Endothelial cell of umbilical vein (primary cell): ENCODE measurements at regions not wholly inside any gene's neighbourhood (a gene's known extent, or its start where the extent isn't known, plus 50 kb on each side); places are given as distances from the start of the nearest gene placed in this dataset.

Experiments
- BruUV-seq: library from RNA; stranded (reverse); fragments of 400-500 nt; replicated peaks from 2 replicates; lab custom pipeline; 2021; lab: Mats Ljungman, UMichigan
- CTCF ChIA-PET: fragments of 300-600, 350-600 bp; sonication (Branson Sonifier 250); formaldehyde crosslinking; loops from one replicate; lab custom pipeline; 2021; ENCODE audit warnings: antibody characterized with exemption, inconsistent platforms; lab: Charles Lee
- POLR2A ChIA-PET: fragments of 300-600, 350-600 bp; sonication (Branson Sonifier 250); formaldehyde crosslinking; loops from one replicate; lab custom pipeline; 2021; ENCODE audit warnings: antibody characterized with exemption, inconsistent platforms; lab: Charles Lee
- DNase-seq: peaks from one replicate; pipeline ENCODE4 v3.0.0-alpha.2; 2011; ENCODE audit warnings: low read depth, low spot score
- FAIRE-seq: peaks from 2 replicates; lab custom pipeline; 2011; peaks lifted over from hg19 to GRCh38; lab: Jason Lieb, UNC
- H2AFZ ChIP-seq: 2 replicates; pipeline ENCODE4 v1.6.0; 2012; ENCODE audit warnings: low read depth, low read length, control low read depth, inconsistent platforms
- H3K27ac ChIP-seq: 2 replicates; pipeline ENCODE4 v1.5.1; 2011; ENCODE audit warnings: low read depth, mild to moderate bottlenecking, control low read depth, low read length, moderate library complexity; ENCODE audit not compliant: insufficient read depth
- H3K27me3 ChIP-seq, 2 experiments: 2 replicates each; pipeline versions ENCODE4 v1.6.0 to v1.6.1; 2011; ENCODE audit warnings: low read length in 2 of 2, mixed read lengths in 1 of 2; ENCODE audit not compliant: control insufficient read depth in 2 of 2, insufficient read depth in 2 of 2
- H3K36me3 ChIP-seq, 2 experiments: 2 replicates in 1 of 2; 3 replicates in 1 of 2; pipeline ENCODE4 v1.5.1; 2011; ENCODE audit warnings: low read length in 2 of 2, mild to moderate bottlenecking in 1 of 2, moderate library complexity in 1 of 2; ENCODE audit not compliant: control insufficient read depth in 2 of 2, insufficient read depth in 2 of 2; ENCODE audit errors: extremely low read depth in 1 of 2
- H3K4me1 ChIP-seq: 3 replicates; pipeline ENCODE4 v1.5.1; 2011; ENCODE audit warnings: mild to moderate bottlenecking, low read length; ENCODE audit not compliant: control insufficient read depth, insufficient read depth; ENCODE audit errors: extremely low read depth
- H3K4me2 ChIP-seq: 2 replicates; pipeline ENCODE4 v1.6.1; 2011; ENCODE audit warnings: low read length, control low read depth, mixed read lengths; ENCODE audit not compliant: insufficient read depth
- H3K4me3 ChIP-seq, 3 experiments: fragments of 200-600 bp in 1 of 3; sonication (generic), shearing (Covaris generic) in 1 of 3; replicated peaks in 1 of 3; 2 replicates each; pipeline ENCODE4 v1.5.1; 2011 to 2016; ENCODE audit warnings: control low read depth in 3 of 3, low read length in 3 of 3, mild to moderate bottlenecking in 2 of 3, inconsistent platforms in 1 of 3, low read depth in 1 of 3, moderate library complexity in 1 of 3; ENCODE audit not compliant: insufficient read depth in 1 of 3
- H3K79me2 ChIP-seq: 2 replicates; pipeline ENCODE4 v1.6.0; 2012; ENCODE audit warnings: low read length, inconsistent platforms; ENCODE audit not compliant: control insufficient read depth, insufficient read depth
- H3K9ac ChIP-seq: replicated peaks from 2 replicates; pipeline ENCODE3; 2011; ENCODE audit warnings: low read length, control low read depth; ENCODE audit not compliant: insufficient read depth; ENCODE audit errors: extremely low read depth
- H3K9me1 ChIP-seq: replicated peaks from 3 replicates; pipeline ENCODE4 v1.6.0; 2011; ENCODE audit warnings: mild to moderate bottlenecking, low read length; ENCODE audit not compliant: control insufficient read depth, insufficient read depth; ENCODE audit errors: extremely low read depth
- H3K9me3 ChIP-seq: replicated peaks from 2 replicates; pipeline ENCODE4 v1.5.1; 2012; ENCODE audit warnings: low read length, inconsistent platforms; ENCODE audit not compliant: control insufficient read depth, insufficient read depth
- H4K20me1 ChIP-seq: replicated peaks from 2 replicates; pipeline ENCODE3; 2011; ENCODE audit warnings: mild to moderate bottlenecking, low read length; ENCODE audit not compliant: control insufficient read depth, insufficient read depth; ENCODE audit errors: extremely low read depth
- EZH2 ChIP-seq: IDR thresholded peaks from 2 replicates; pipeline ENCODE4 v1.6.1; 2012; ENCODE audit warnings: borderline replicate concordance, low read depth, mild to moderate bottlenecking, moderate library complexity, low read length, inconsistent platforms; ENCODE audit not compliant: severe bottlenecking
- FOS ChIP-seq: IDR thresholded peaks from 2 replicates; pipeline ENCODE4 v1.6.1; 2011; ENCODE audit warnings: mild to moderate bottlenecking, low read length, moderate library complexity, borderline replicate concordance; ENCODE audit not compliant: insufficient read depth
- GATA2 ChIP-seq: IDR thresholded peaks from 2 replicates; pipeline ENCODE4 v1.7.0; 2011; ENCODE audit warnings: low read depth, mild to moderate bottlenecking, moderate library complexity, mixed read lengths, low read length; ENCODE audit not compliant: insufficient read length, insufficient read depth
- JUN ChIP-seq: IDR thresholded peaks from 2 replicates; pipeline ENCODE4 v1.6.1; 2011; ENCODE audit warnings: borderline replicate concordance, low read depth; ENCODE audit not compliant: insufficient read length, insufficient read depth
- MYC ChIP-seq: IDR thresholded peaks from one replicate; pipeline ENCODE4 v1.6.1; 2011; ENCODE audit warnings: mild to moderate bottlenecking, low read depth, low read length
- POLR2A ChIP-seq: IDR thresholded peaks from 2 replicates; pipeline ENCODE4 v1.6.1; 2012; ENCODE audit warnings: low read depth, mild to moderate bottlenecking, control low read depth, low read length
- POLR2AphosphoS5 ChIP-seq: IDR thresholded peaks from 2 replicates; pipeline ENCODE4 v1.6.1; 2012; ENCODE audit warnings: low read depth, mild to moderate bottlenecking, control low read depth, low read length, moderate library complexity; ENCODE audit not compliant: insufficient read depth
- dilution Hi-C: fragments of 300-500 bp; cut with MboI; formaldehyde crosslinking; loops from one replicate; pipeline ENCODE4 v1.15.0; 2019; ENCODE audit warnings: low sequenced_read_pairs; ENCODE audit not compliant: extremely low pct_ligation_motif_present
- intact Hi-C: fragments of 100-400 bp; cut with micrococcal nuclease; formaldehyde crosslinking; loops from one replicate; pipeline ENCODE4 v1.10.0; 2022
- TF ChIP-seq, protein P1 (sequence below): IDR thresholded peaks from 2 replicates; pipeline ENCODE4 v1.6.1; 2011; ENCODE audit not compliant: insufficient read depth, insufficient read length
- TF ChIP-seq, protein P2 (sequence below), 2 donors: IDR thresholded peaks; 1 replicate in 1 of 2; 2 replicates in 1 of 2; pipeline ENCODE4 v1.5.1; 2011; ENCODE audit warnings: low read length in 2 of 2, mild to moderate bottlenecking in 2 of 2, moderate library complexity in 2 of 2, control low read depth in 1 of 2, inconsistent platforms in 1 of 2, low read depth in 1 of 2; ENCODE audit not compliant: insufficient read depth in 1 of 2; ENCODE audit errors: extremely low read depth in 1 of 2

DNA sequence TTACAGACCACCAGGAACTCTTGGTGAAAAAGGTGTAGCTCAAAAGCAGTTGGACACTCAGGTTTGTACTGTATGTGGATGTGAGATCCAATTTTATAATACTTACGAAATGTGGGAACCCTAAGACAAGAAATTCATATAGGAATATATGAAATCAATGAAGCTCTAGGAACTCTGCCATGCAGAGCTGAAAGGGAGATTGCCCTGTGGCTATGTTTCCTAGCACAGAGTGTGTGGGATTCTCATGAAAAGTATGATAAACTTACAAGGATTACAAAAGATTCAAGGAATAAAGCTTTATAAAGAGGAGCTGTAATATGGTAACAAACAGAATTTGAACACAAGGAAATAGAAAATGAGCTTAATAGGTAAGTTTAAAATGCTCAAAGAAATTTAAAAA is 205.7 kb upstream of the FAM83B start:
- Histone ChIP-seq H3K4me1 (no peaks in the 10 kb centered on the region), H3K9me3 (no peaks in the 10 kb centered on the region), H3K27me3 (no peaks in the 10 kb centered on the region), H3K4me3 (no peak overlapping the region), H3K4me2 (no peak overlapping the region), H4K20me1 (no peaks in the 10 kb centered on the region), H3K9ac (no peak overlapping the region), H3K27ac (no peak overlapping the region), H3K9me1 (no peaks in the 10 kb centered on the region), H3K79me2 (no peaks in the 10 kb centered on the region), H3K36me3 (no peaks in the 10 kb centered on the region), H2AFZ (no peak overlapping the region)
- BruUV-seq: no TSS peak
- FAIRE-seq: no peak
- intact Hi-C loops: no loop called here
- TF ChIP-seq MYC: no peak
- TF ChIP-seq EZH2: no peak
- no peak for TF ChIP-seq POLR2A
- TF ChIP-seq JUN: no peak
- no peak for TF ChIP-seq GATA2
- TF ChIP-seq, protein P1, sequence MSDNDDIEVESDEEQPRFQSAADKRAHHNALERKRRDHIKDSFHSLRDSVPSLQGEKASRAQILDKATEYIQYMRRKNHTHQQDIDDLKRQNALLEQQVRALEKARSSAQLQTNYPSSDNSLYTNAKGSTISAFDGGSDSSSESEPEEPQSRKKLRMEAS: no peak
- TF ChIP-seq, protein P2, sequence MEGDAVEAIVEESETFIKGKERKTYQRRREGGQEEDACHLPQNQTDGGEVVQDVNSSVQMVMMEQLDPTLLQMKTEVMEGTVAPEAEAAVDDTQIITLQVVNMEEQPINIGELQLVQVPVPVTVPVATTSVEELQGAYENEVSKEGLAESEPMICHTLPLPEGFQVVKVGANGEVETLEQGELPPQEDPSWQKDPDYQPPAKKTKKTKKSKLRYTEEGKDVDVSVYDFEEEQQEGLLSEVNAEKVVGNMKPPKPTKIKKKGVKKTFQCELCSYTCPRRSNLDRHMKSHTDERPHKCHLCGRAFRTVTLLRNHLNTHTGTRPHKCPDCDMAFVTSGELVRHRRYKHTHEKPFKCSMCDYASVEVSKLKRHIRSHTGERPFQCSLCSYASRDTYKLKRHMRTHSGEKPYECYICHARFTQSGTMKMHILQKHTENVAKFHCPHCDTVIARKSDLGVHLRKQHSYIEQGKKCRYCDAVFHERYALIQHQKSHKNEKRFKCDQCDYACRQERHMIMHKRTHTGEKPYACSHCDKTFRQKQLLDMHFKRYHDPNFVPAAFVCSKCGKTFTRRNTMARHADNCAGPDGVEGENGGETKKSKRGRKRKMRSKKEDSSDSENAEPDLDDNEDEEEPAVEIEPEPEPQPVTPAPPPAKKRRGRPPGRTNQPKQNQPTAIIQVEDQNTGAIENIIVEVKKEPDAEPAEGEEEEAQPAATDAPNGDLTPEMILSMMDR (IDR thresholded peaks at IDR 0.05; ENCODE audit: extremely low read depth in 1 of 2, insufficient read depth in 1 of 2, low read depth in 1 of 2, low read length in 2 of 2): no peak
- no peak for TF ChIP-seq POLR2AphosphoS5
- no peak for TF ChIP-seq FOS
- dilution Hi-C loops: no loop called here
- POLR2A ChIA-PET: no interaction called here
- no peak for DNase-seq
- CTCF ChIA-PET: interaction anchor here (0.9 to 1.7 kb wide), 5 partner anchors 9 to 428 kb away, joined by 3 to 5 read pairs (median 3); no protein-coding TSS in a partner anchor
